GM23248 (cell line): ENCODE measurements at regions not wholly inside any gene's neighbourhood (a gene's known extent, or its start where the extent isn't known, plus 50 kb on each side); places are given as distances from the start of the nearest gene placed in this dataset.
"Not testable (repeated sequence)": the region's sequence is repeated elsewhere in the genome, so short reads cannot be mapped to it uniquely, and the experiment has no call there.

Experiments used
- DNase-seq: peaks from one replicate; pipeline ENCODE4 v3.0.0-alpha.2; 2015
- H2AFZ ChIP-seq: fragments of 200-600 bp; sonication (generic); 2 replicates; pipeline ENCODE4 v1.6.1; 2016; ENCODE audit warnings: antibody characterized with exemption
- H3F3A ChIP-seq: fragments of 200-600 bp; sonication (generic); 2 replicates; pipeline ENCODE4 v1.6.1; 2016; ENCODE audit warnings: mild to moderate bottlenecking, antibody characterized with exemption, mixed run types; ENCODE audit not compliant: insufficient read depth
- H3K27ac ChIP-seq: fragments of 200-600 bp; sonication (generic); 2 replicates; pipeline ENCODE4 v1.5.1; 2016; ENCODE audit warnings: mild to moderate bottlenecking
- H3K27me3 ChIP-seq: fragments of 200-600 bp; sonication (generic); replicated peaks from 2 replicates; pipeline ENCODE4 v1.6.1; 2016; ENCODE audit warnings: mild to moderate bottlenecking; ENCODE audit not compliant: insufficient read depth
- H3K36me3 ChIP-seq: fragments of 200-600 bp; sonication (generic); 2 replicates; pipeline ENCODE4 v1.6.1; 2016; ENCODE audit warnings: low read depth, mild to moderate bottlenecking
- H3K4me1 ChIP-seq: fragments of 200-600 bp; sonication (generic); 2 replicates; pipeline ENCODE4 v1.6.1; 2016; ENCODE audit warnings: mild to moderate bottlenecking; ENCODE audit not compliant: insufficient read depth
- H3K4me2 ChIP-seq: fragments of 200-600 bp; sonication (generic); one replicate; pipeline ENCODE4 v1.6.1; 2016; ENCODE audit warnings: mild to moderate bottlenecking; ENCODE audit not compliant: unreplicated experiment
- H3K4me3 ChIP-seq: fragments of 200-600 bp; sonication (generic); 2 replicates; pipeline ENCODE4 v1.5.1; 2016; ENCODE audit warnings: mild to moderate bottlenecking
- H3K79me2 ChIP-seq: fragments of 200-600 bp; sonication (generic); 2 replicates; pipeline ENCODE4 v1.6.1; 2016; ENCODE audit warnings: mild to moderate bottlenecking; ENCODE audit not compliant: insufficient read depth
- H3K9ac ChIP-seq: fragments of 200-600 bp; sonication (generic); 2 replicates; pipeline ENCODE4 v1.6.1; 2016; ENCODE audit warnings: mild to moderate bottlenecking
- H3K9me2 ChIP-seq: fragments of 200-600 bp; sonication (generic); 2 replicates; pipeline ENCODE4 v1.6.1; 2016; ENCODE audit warnings: mixed run types, mild to moderate bottlenecking, moderate library complexity; ENCODE audit not compliant: insufficient read depth
- H3K9me3 ChIP-seq: fragments of 200-600 bp; sonication (generic); one replicate; pipeline ENCODE4 v1.6.1; 2017; ENCODE audit warnings: low read depth
- H4K20me1 ChIP-seq: fragments of 200-600 bp; sonication (generic); 2 replicates; pipeline ENCODE4 v1.6.0; 2016; ENCODE audit not compliant: insufficient read depth
- EZH2 ChIP-seq: fragments of 200-600 bp; sonication (generic); IDR thresholded peaks from 2 replicates; pipeline ENCODE4 v1.6.1; 2018; ENCODE audit warnings: antibody characterized with exemption, mild to moderate bottlenecking; ENCODE audit not compliant: insufficient read depth, poor library complexity, severe bottlenecking
- EZH2phosphoT487 ChIP-seq: fragments of 200-600 bp; sonication (generic); IDR thresholded peaks from 2 replicates; pipeline ENCODE4 v1.6.1; 2018; ENCODE audit warnings: antibody characterized with exemption, moderate library complexity, mild to moderate bottlenecking, low read depth; ENCODE audit not compliant: insufficient read depth
- WGBS, 2 experiments: methylation state at CpG; one replicate each; pipeline ENCODE4 v1.1.6; 2015 to 2017; ENCODE audit warnings: low lambda C conversion rate in 2 of 2, low coverage in 1 of 2; ENCODE audit errors: missing lambda C conversion rate in 2 of 2; 5-methylcytosine and 5-hydroxymethylcytosine counted together
- in situ Hi-C: fragments of 300-500 bp; cut with MboI; formaldehyde crosslinking; loops from 2 replicates; pipeline ENCODE4 v1.15.0; 2020

DNA sequence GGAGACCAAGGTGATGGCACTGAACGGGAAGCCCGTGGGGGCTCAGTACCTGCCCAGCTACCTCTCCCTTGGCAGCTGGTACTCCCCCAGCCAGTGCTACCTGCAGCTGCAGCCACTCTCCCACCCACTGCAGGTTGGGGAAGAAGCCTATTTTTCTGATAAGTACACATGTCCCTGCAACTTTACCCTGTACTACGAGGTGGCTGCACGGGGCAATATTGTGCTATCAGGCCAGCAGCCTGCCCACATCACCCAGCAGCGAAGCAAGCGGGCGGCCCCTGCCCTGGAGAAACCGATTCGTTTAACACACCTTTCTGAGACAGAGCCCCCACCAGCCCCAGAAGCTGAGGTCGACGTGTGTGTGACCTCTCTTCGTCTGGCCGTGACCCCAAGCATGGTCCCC is 1246.2 kb upstream of the PHF14 start:
- DNase-seq, H3K4me1 ChIP-seq, H3K79me2 ChIP-seq, H3F3A ChIP-seq, H3K27me3 ChIP-seq, H3K4me3 ChIP-seq, H3K27ac ChIP-seq, H4K20me1 ChIP-seq, in situ Hi-C loops, H3K9me2 ChIP-seq, H2AFZ ChIP-seq, H3K9me3 ChIP-seq, H3K4me2 ChIP-seq, H3K36me3 ChIP-seq, H3K9ac ChIP-seq: not testable (repeated sequence)
- 51 to 59% methylated on average over 12 to 13 of the region's 13 CpGs for WGBS, 2 experiments

- H3K4me1 ChIP-seq, H3K4me2 ChIP-seq, H3K9me2 ChIP-seq, H3K9ac ChIP-seq, H3F3A ChIP-seq, H2AFZ ChIP-seq, H3K27ac ChIP-seq, H3K36me3 ChIP-seq, H4K20me1 ChIP-seq, H3K9me3 ChIP-seq, H3K4me3 ChIP-seq, H3K79me2 ChIP-seq, in situ Hi-C loops, H3K27me3 ChIP-seq, DNase-seq: not testable (repeated sequence)
- WGBS, 2 experiments, result 59 to 63% methylated on average over 17 of the region's 17 CpGs
These were observed 1245.5 kb upstream of the PHF14 start for GRCh38 chr7:9728014-9728657.

- no peak overlapping the region for H2AFZ ChIP-seq
- H3K79me2 ChIP-seq, result no peaks in the 10 kb centered on the region
- no peaks in the 10 kb centered on the region for H3K4me1 ChIP-seq
- no peak overlapping the region for H3K4me3 ChIP-seq
- H3K27me3 ChIP-seq, result no peaks in the 10 kb centered on the region
- no peak overlapping the region for H3K9ac ChIP-seq
- no peaks in the 10 kb centered on the region for H3F3A ChIP-seq
- DNase-seq, result no peak
- H3K9me3 ChIP-seq, result peaks cover 6% of the 10 kb centered on the region
- no peaks in the 10 kb centered on the region for H3K9me2 ChIP-seq
- H4K20me1 ChIP-seq, result no peaks in the 10 kb centered on the region
- 29 to 31% methylated on average over 4 of the region's 4 CpGs for WGBS, 2 experiments
- no peaks in the 10 kb centered on the region for H3K36me3 ChIP-seq
- in situ Hi-C loops, result no loop called here
- no peak overlapping the region for H3K4me2 ChIP-seq
- TF ChIP-seq EZH2 (no peak), EZH2phosphoT487 (no peak)
- H3K27ac ChIP-seq, result no peak overlapping the region
These were observed 1221.6 kb upstream of the PHF14 start for GRCh38 chr7:9752033-9752432.

GRCh38 chr7:9761224-9761623 is 1212.4 kb upstream of the PHF14 start:
- H3K4me1 ChIP-seq, result no peaks in the 10 kb centered on the region
- H3K9ac ChIP-seq, result no peak overlapping the region
- no peaks in the 10 kb centered on the region for H3K27me3 ChIP-seq
- WGBS, 2 experiments, result 22 to 34% methylated on average over 2 of the region's 2 CpGs
- no peak overlapping the region for H3K4me2 ChIP-seq
- H3F3A ChIP-seq, result no peaks in the 10 kb centered on the region
- H3K79me2 ChIP-seq, result no peaks in the 10 kb centered on the region
- no peaks in the 10 kb centered on the region for H3K36me3 ChIP-seq
- no peaks in the 10 kb centered on the region; the same call in 1 of the 2 replicates for H3K9me2 ChIP-seq
- H2AFZ ChIP-seq, result no peak overlapping the region
- no peak for DNase-seq
- H3K9me3 ChIP-seq, result no peaks in the 10 kb centered on the region
- H3K4me3 ChIP-seq, result no peak overlapping the region
- H3K27ac ChIP-seq, result no peak overlapping the region
- TF ChIP-seq EZH2 (no peak), EZH2phosphoT487 (no peak)
- in situ Hi-C loops, result no loop called here
- H4K20me1 ChIP-seq, result no peaks in the 10 kb centered on the region

- no peaks in the 10 kb centered on the region for H3K4me1 ChIP-seq
- in situ Hi-C loops, result no loop called here
- no peak overlapping the region for H3K9ac ChIP-seq
- H3K4me3 ChIP-seq, result no peak overlapping the region
- no peak overlapping the region for H2AFZ ChIP-seq
- no peak overlapping the region for H3K4me2 ChIP-seq
- no peak for TF ChIP-seq EZH2phosphoT487
- no peak for TF ChIP-seq EZH2
- WGBS, 2 experiments, result 0 to 5% methylated on average over 2 of the region's 2 CpGs
- no peaks in the 10 kb centered on the region for H3K79me2 ChIP-seq
- no peaks in the 10 kb centered on the region for H3K9me2 ChIP-seq
- DNase-seq, result no peak
- no peaks in the 10 kb centered on the region for H3F3A ChIP-seq
- H3K36me3 ChIP-seq, result no peaks in the 10 kb centered on the region
- peaks cover 4% of the 10 kb centered on the region for H3K9me3 ChIP-seq
- no peaks in the 10 kb centered on the region for H4K20me1 ChIP-seq
- H3K27ac ChIP-seq, result no peak overlapping the region
- H3K27me3 ChIP-seq, result no peaks in the 10 kb centered on the region
These were observed 1196.8 kb upstream of the PHF14 start for GRCh38 chr7:9776900-9777299.
